ENCODE measurements at regions not wholly inside any gene's neighbourhood (a gene's known extent, or its start where the extent isn't known, plus 50 kb on each side); places are given as distances from the start of the nearest gene placed in this dataset.

DNA sequence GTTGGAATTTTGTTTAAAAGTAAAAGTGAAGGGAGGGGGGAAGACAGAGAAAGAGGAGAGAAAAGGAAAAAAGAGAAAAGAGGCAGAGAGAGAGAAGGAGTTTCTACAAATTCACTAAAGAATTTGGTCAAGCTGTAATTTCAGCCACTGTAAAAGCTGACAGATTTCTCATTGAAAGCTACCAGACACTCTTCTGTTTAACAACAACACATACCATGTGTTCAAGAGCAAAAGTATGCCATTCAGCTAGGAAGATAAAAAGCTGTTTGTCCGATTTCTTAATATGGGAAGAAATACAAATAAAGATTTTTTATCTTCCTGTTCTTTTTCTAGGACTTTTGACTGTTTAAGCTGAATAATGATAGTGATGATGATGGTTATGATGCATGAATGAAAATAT is 204.8 kb upstream of the RSPO3 start:
- no peak for DNase-seq
- 26 to 34% methylated on average over 1 of the region's 1 CpG for WGBS, 2 donors
- no peak for ATAC-seq

GRCh38 chr6:126914172-126914571 is 204.3 kb upstream of the RSPO3 start:
- ATAC-seq: no peak
- H3K27ac ChIP-seq: no peak overlapping the region
- H3K4me1 ChIP-seq: no peaks in the 10 kb centered on the region
- no peak for TF ChIP-seq CTCF (IDR thresholded peaks at IDR 0.05)
- H3K27me3 ChIP-seq: no peaks in the 10 kb centered on the region
- intact Hi-C loops (cut with DNase I): no loop called here
- DNase-seq: no peak
- H3K4me3 ChIP-seq: no peak overlapping the region
- WGBS, 2 donors: 85 to 88% methylated on average over 2 of the region's 2 CpGs
- no peaks in the 10 kb centered on the region for H3K36me3 ChIP-seq
- H3K9me3 ChIP-seq: no peaks in the 10 kb centered on the region

More for the DNA sequence above, 204.8 kb upstream of the RSPO3 start:
- Histone ChIP-seq H3K27me3 (no peaks in the 10 kb centered on the region), H3K27ac (no peak overlapping the region), H3K4me3 (no peak overlapping the region), H3K36me3 (no peaks in the 10 kb centered on the region), H3K9me3 (no peaks in the 10 kb centered on the region), H3K4me1 (no peaks in the 10 kb centered on the region)
- intact Hi-C loops (cut with DNase I): no loop called here
- no peak for TF ChIP-seq CTCF (IDR thresholded peaks at IDR 0.05)

- Histone ChIP-seq H3K36me3 (no peaks in the 10 kb centered on the region), H3K27me3 (no peaks in the 10 kb centered on the region), H3K27ac (no peak overlapping the region), H3K4me3 (no peak overlapping the region), H3K4me1 (no peaks in the 10 kb centered on the region), H3K9me3 (no peaks in the 10 kb centered on the region)
- intact Hi-C loops (cut with DNase I): no loop called here
- no peak for TF ChIP-seq CTCF (IDR thresholded peaks at IDR 0.05)
- no peak for ATAC-seq
- no peak for DNase-seq
Observed at GRCh38 chr6:126914801-126915200, 203.7 kb upstream of the RSPO3 start.

DNA sequence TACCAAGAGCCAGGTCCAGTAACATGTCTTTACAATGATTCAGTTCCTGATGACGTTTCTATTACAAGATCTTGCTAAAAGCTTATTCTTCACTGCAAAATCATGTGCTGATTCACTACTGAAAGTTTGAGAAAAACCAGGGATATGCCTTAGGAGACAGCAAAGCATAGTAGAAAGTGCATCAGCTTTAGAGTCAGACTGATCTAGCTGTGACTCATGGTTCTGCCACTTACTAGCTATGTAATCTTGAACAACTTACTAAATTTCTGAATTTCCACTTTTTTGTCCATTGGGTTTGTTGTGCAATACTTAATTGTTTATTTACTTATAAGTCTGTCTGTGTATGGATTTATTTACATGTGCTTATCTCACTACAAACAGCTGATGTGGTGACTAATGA is 198.5 kb upstream of the RSPO3 start:
- 53 to 57% methylated on average over 1 of the region's 1 CpG for WGBS, 2 donors
- Histone ChIP-seq H3K9me3 (no peaks in the 10 kb centered on the region), H3K4me3 (no peak overlapping the region), H3K36me3 (no peaks in the 10 kb centered on the region), H3K27me3 (no peaks in the 10 kb centered on the region), H3K4me1 (no peaks in the 10 kb centered on the region), H3K27ac (no peak overlapping the region)
- DNase-seq (no peak), ATAC-seq (no peak)
- no peak for TF ChIP-seq CTCF (IDR thresholded peaks at IDR 0.05)
- intact Hi-C loops (cut with DNase I): no loop called here

- no peaks in the 10 kb centered on the region for H3K27me3 ChIP-seq
- H3K9me3 ChIP-seq: no peaks in the 10 kb centered on the region
- TF ChIP-seq CTCF (IDR thresholded peaks at IDR 0.05): no peak
- H3K36me3 ChIP-seq: no peaks in the 10 kb centered on the region
- H3K4me1 ChIP-seq: no peaks in the 10 kb centered on the region
- ATAC-seq (no peak), DNase-seq (no peak)
- H3K27ac ChIP-seq: no peak overlapping the region
- H3K4me3 ChIP-seq: no peak overlapping the region
- intact Hi-C loops (cut with DNase I): no loop called here
- WGBS, 2 donors: 66 to 71% methylated on average over 2 of the region's 2 CpGs
Observed at GRCh38 chr6:126923807-126924206, 194.7 kb upstream of the RSPO3 start.

Measured in heart right ventricle (tissue), 16 donors.